ENCODE measurements at regions not wholly inside any gene's neighbourhood (a gene's known extent, or its start where the extent isn't known, plus 50 kb on each side); places are given as distances from the start of the nearest gene placed in this dataset.

- Histone ChIP-seq H3F3A (ENCODE audit: insufficient read depth) (no peaks in the 10 kb centered on the region), H4K20me1 (ENCODE audit: low read depth, low read length) (no peaks in the 10 kb centered on the region), H3K9ac (ENCODE audit: low read length) (no peak overlapping the region), H3K9me2 (replicated peaks; ENCODE audit: insufficient read depth, low read length) (no peaks in the 10 kb centered on the region), H3K4me2 (ENCODE audit: low read depth, low read length, poor library complexity, severe bottlenecking) (no peak overlapping the region), H3K36me3 (ENCODE audit: low read length) (no peaks in the 10 kb centered on the region), H3K9me3 (ENCODE audit: insufficient read depth, low read length) (no peaks in the 10 kb centered on the region), H3K27ac (ENCODE audit: low read depth, low read length) (no peak overlapping the region), H3K27me3 (ENCODE audit: low read length) (no peaks in the 10 kb centered on the region), H2AFZ (ENCODE audit: low read depth, low read length, severe bottlenecking) (no peak overlapping the region), H3K79me2 (ENCODE audit: insufficient read depth, low read length) (no peaks in the 10 kb centered on the region), H3K4me3 (ENCODE audit: insufficient read depth, low read length, poor library complexity, severe bottlenecking) (no peak overlapping the region)
- TF ChIP-seq CTCF (IDR thresholded peaks at IDR 0.05; ENCODE audit: insufficient read depth, low read length, poor library complexity, severe bottlenecking) (no peak), EZH2phosphoT487 (conservative IDR thresholded peaks at IDR 0.05; ENCODE audit: low read length) (no peak)
Measured at GRCh38 chr16:6548507-6548906, 784.1 kb upstream of the RBFOX1 start.

GRCh38 chr16:6547131-6547530, 785.5 kb upstream of the RBFOX1 start:
- Histone ChIP-seq H3K4me2 (ENCODE audit: low read depth, low read length, poor library complexity, severe bottlenecking) (no peak overlapping the region), H3K9me2 (replicated peaks; ENCODE audit: insufficient read depth, low read length) (no peaks in the 10 kb centered on the region), H3K79me2 (ENCODE audit: insufficient read depth, low read length) (no peaks in the 10 kb centered on the region), H3K27ac (ENCODE audit: low read depth, low read length) (no peak overlapping the region), H3K27me3 (ENCODE audit: low read length) (no peaks in the 10 kb centered on the region), H3K9ac (ENCODE audit: low read length) (no peak overlapping the region), H3K9me3 (ENCODE audit: insufficient read depth, low read length) (no peaks in the 10 kb centered on the region), H3K4me3 (ENCODE audit: insufficient read depth, low read length, poor library complexity, severe bottlenecking) (no peak overlapping the region), H3F3A (ENCODE audit: insufficient read depth) (no peaks in the 10 kb centered on the region), H4K20me1 (ENCODE audit: low read depth, low read length) (no peaks in the 10 kb centered on the region), H2AFZ (ENCODE audit: low read depth, low read length, severe bottlenecking) (no peak overlapping the region), H3K36me3 (ENCODE audit: low read length) (no peaks in the 10 kb centered on the region)
- TF ChIP-seq EZH2phosphoT487 (conservative IDR thresholded peaks at IDR 0.05; ENCODE audit: low read length): no peak
- no peak for TF ChIP-seq CTCF (IDR thresholded peaks at IDR 0.05; ENCODE audit: insufficient read depth, low read length, poor library complexity, severe bottlenecking)

- Histone ChIP-seq H3K9ac (ENCODE audit: low read length) (no peak overlapping the region), H3K4me3 (ENCODE audit: insufficient read depth, low read length, poor library complexity, severe bottlenecking) (no peak overlapping the region), H3K4me2 (ENCODE audit: low read depth, low read length, poor library complexity, severe bottlenecking) (no peak overlapping the region), H3K36me3 (ENCODE audit: low read length) (no peaks in the 10 kb centered on the region), H2AFZ (ENCODE audit: low read depth, low read length, severe bottlenecking) (no peak overlapping the region), H3K27me3 (ENCODE audit: low read length) (no peaks in the 10 kb centered on the region), H3K9me3 (ENCODE audit: insufficient read depth, low read length) (no peaks in the 10 kb centered on the region), H3K79me2 (ENCODE audit: insufficient read depth, low read length) (no peaks in the 10 kb centered on the region), H3F3A (ENCODE audit: insufficient read depth) (no peaks in the 10 kb centered on the region), H3K27ac (ENCODE audit: low read depth, low read length) (no peak overlapping the region), H4K20me1 (ENCODE audit: low read depth, low read length) (no peaks in the 10 kb centered on the region), H3K9me2 (replicated peaks; ENCODE audit: insufficient read depth, low read length) (no peaks in the 10 kb centered on the region)
- no peak for TF ChIP-seq EZH2phosphoT487 (conservative IDR thresholded peaks at IDR 0.05; ENCODE audit: low read length)
- TF ChIP-seq CTCF (IDR thresholded peaks at IDR 0.05; ENCODE audit: insufficient read depth, low read length, poor library complexity, severe bottlenecking): no peak
Measured at GRCh38 chr16:6545329-6545728, 787.3 kb upstream of the RBFOX1 start.

- H3K27ac ChIP-seq (ENCODE audit: low read depth, low read length): no peak overlapping the region
- H3K4me2 ChIP-seq (ENCODE audit: low read depth, low read length, poor library complexity, severe bottlenecking): no peak overlapping the region
- H3K79me2 ChIP-seq (ENCODE audit: insufficient read depth, low read length): no peaks in the 10 kb centered on the region
- H3K9ac ChIP-seq (ENCODE audit: low read length): no peak overlapping the region
- no peaks in the 10 kb centered on the region for H3K27me3 ChIP-seq (ENCODE audit: low read length)
- H3F3A ChIP-seq (ENCODE audit: insufficient read depth): no peaks in the 10 kb centered on the region
- no peak overlapping the region for H3K4me3 ChIP-seq (ENCODE audit: insufficient read depth, low read length, poor library complexity, severe bottlenecking)
- H4K20me1 ChIP-seq (ENCODE audit: low read depth, low read length): no peaks in the 10 kb centered on the region
- TF ChIP-seq CTCF (IDR thresholded peaks at IDR 0.05; ENCODE audit: insufficient read depth, low read length, poor library complexity, severe bottlenecking) (no peak), EZH2phosphoT487 (conservative IDR thresholded peaks at IDR 0.05; ENCODE audit: low read length) (no peak)
- no peaks in the 10 kb centered on the region for H3K9me2 ChIP-seq (replicated peaks; ENCODE audit: insufficient read depth, low read length)
- H2AFZ ChIP-seq (ENCODE audit: low read depth, low read length, severe bottlenecking): no peak overlapping the region
- no peaks in the 10 kb centered on the region for H3K36me3 ChIP-seq (ENCODE audit: low read length)
- H3K9me3 ChIP-seq (ENCODE audit: insufficient read depth, low read length): no peaks in the 10 kb centered on the region
Measured at GRCh38 chr16:6541267-6541666, 791.4 kb upstream of the RBFOX1 start.

Measured in SU-DHL-6 (cell line).